Fibroblast of skin of abdomen (primary cell): ENCODE measurements at regions not wholly inside any gene's neighbourhood (a gene's known extent, or its start where the extent isn't known, plus 50 kb on each side); places are given as distances from the start of the nearest gene placed in this dataset.
"Not testable (repeated sequence)": the region's sequence is repeated elsewhere in the genome, so short reads cannot be mapped to it uniquely, and the experiment has no call there.

Experiments used
- DNase-seq: peaks from one replicate; pipeline ENCODE4 v3.0.0-alpha.2; 2013

DNA sequence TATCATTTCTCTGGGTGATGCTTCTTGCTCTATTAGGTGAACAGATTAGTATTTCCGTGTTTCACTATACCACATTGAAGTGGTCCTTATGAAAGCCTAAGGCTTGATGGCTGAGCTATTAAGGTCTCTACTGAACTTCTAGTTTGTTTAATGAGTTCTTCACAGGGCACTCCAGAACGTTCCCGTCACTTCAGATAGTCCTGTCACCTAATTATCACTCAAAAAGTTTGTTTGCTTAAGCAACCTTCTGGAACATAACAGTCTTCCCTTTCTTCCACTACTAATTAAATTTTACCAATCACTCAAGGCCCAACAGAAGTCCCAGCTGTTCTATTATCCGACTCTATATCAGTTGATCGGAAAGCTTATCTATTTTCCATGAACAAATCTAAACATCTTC lies 104.6 kb upstream of the ZC3H11B start:
- DNase-seq = no peak

DNA sequence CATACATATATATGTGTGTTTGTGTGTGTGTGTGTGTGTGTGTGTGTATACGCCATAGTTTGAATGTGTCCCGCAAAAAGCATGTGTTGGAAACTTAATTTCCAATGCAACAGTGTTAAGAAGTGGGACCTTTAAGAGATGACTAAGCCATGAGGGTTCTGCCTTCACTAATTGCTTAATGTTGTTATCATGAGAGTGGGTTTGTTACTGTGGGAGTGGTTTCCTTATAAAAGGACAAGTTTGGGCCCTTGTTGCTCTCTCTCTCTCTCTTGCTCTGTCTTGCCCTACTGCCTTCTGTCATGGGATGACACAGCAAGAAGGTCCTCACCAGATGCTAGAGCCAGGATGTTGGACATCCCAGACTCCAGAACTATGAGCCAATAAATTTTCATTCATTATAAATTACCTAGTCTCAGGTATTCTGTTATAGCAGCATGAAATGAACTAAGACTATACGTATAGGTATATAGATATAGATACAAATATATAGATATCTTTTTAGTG lies 103.8 kb upstream of the ZC3H11B start:
- DNase-seq = no peak

DNA sequence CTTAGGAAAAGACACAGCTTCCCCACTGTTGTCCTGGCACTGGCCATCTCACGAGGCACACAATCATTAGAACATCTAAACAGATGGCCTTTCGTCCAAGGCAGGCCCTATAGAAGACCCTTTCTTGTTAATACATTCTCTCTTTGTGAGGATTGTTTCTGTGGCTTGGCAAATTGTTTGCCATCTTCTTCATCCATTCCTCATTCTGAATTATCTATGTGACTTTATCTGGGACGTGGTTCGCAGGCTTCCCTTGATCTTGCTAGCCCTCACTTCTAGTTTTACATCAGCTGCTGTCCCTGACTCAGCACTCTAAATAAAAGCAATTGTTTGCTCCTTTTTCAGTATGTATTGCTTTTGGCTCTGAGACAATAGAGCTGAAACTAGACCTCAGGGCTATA lies 101.1 kb upstream of the ZC3H11B start:
- no peak for DNase-seq

DNA sequence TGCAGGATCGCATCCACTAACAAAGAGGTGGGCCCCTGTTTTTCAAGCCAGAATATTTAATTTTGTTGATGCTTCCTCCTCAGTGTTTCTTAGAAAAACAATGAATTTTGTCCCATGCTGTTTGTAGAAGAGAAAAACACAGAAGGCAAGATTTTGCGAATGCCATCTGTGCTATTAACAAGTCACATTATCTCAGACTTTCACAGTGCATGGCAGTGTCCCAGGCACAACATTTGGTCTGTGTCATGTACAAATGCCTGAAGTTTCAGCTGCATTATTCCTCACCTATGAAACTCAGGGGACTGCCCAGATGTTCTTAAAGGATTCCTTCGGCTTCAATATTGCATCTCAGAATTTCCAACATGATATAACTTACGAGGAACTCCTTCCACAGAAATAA lies 99.6 kb upstream of the ZC3H11B start:
- no peak for DNase-seq

DNA sequence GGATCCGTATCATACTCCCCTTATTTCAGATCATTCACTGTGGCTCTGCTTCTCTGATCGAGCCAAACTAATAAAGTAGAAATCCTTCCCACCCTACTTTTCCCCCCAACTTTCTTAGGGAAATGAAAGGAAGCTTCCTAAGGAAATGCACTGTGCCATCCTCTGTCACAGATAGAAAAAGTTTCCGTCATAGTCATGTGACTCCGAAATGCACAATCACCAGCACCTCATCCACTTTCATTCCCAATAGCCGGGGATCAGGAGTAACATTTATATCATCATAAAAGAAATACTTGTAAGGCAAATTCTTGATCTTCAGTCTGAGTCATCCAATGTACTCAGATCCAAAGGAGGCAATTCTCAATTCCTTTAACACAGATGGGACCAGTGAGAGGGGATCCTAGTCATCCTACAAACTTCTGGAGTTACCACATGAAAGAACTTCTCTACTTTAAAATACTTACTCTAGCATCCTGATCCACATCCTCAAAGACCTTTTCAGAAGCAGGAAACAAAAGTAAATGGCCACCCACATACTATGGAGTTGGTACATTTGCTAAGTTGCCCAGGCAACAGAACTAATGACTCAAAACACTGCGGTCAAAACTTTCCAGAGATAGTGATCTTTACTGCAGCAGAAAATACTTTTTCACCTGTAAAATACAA lies 97.8 kb upstream of the ZC3H11B start:
- DNase-seq = peak; percentile 95

DNA sequence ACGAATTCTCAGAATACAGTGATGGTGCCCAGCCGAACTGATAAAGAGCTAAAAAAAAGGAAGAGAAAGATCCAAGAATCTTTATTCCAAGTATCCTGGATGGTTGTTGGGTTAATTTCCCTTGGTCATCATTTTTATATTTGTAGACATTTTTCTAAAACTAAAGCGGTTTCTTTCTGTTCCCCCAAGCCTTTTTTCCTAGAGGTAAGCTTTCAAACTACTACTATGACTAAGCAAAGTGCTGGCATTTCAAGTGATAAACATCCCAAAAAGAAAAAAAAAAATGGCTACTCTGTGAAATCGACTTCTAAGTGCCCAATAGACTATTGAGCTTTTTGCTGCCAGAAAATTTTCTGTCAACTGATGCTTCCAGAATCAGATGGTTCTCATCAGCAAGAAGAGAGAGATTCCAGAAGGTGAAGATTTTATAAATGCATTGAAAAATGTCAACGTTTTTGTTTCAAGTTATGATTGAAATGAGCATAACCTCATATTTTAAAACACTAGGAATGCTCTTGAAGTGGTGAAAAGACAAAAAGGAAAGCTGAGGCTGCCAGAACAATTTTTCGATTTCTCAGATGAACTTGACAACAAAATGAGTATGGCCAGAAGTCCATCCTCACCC lies 96.1 kb upstream of the ZC3H11B start:
- peak; percentile 12 for DNase-seq

DNA sequence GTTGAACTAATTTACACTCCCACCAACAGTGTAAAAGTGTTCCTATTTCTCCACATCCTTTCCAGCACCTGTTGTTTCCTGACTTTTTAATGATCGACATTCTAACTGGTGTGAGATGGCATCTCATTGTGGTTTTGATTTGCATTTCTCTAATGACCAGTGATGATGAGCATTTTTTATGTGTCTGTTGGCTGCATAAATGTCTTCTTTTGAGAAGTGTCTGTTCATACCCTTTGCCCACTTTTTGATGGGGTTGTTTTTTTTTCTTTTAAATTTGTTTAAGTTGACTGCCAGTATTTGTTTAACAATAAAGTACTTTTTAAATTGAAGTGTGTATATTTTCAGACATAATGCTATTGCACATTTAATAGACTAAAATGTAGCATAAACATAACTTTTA lies 95.0 kb upstream of the ZC3H11B start:
- DNase-seq = not testable (repeated sequence)

DNA sequence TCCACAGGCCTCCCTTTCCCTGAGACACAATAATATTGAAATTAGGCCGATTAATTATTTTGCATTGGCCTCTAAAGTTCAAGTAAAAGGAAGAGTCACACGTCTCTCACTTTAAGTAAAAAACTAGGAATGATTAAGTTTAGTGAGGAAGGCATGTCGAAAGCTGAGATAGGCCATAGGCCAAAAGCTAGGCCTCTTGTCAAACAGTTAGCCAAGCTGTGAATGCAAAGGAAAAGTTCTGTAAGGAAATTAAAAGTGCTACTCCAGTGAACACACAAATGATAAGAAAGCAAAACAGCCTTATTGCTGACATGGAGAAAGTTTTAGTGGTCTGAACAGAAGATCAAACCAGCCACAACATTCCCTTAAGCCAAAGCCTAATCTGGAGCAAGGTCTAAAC lies 91.4 kb upstream of the ZC3H11B start:
- DNase-seq = not testable (repeated sequence)

DNA sequence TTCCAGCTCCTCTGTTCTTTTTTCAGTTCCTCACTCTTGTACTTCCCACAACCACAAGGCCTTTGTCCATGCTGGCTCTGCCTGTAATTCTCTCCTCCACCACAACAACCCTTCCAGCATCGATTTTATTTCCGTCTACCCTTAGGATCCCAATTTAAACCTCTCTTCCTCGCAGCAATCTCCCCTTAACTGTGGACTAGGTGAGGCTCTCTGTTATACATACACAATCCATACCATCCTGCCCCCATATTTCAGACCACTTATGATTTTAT lies 90.4 kb upstream of the ZC3H11B start:
- no peak for DNase-seq

DNA sequence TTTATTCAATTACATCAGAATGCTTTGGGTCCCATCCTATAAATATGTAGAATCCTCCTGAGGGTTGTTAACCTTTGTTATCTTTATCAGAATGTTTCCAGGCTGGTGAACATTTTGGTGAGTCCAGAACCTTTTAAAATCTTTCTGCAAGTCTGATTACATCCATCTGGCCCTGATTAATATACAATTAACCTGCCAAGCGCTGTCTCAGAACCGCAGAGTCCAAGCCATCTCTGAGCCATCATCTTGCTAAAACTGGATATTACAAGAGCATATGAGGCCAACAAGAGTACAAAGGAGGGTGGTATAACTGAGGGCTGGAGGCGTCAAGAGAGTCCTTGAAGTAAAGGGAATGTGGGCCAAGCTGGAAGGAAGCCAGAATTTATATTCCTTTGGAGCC lies 88.6 kb upstream of the ZC3H11B start:
- peak; percentile 14 for DNase-seq

DNA sequence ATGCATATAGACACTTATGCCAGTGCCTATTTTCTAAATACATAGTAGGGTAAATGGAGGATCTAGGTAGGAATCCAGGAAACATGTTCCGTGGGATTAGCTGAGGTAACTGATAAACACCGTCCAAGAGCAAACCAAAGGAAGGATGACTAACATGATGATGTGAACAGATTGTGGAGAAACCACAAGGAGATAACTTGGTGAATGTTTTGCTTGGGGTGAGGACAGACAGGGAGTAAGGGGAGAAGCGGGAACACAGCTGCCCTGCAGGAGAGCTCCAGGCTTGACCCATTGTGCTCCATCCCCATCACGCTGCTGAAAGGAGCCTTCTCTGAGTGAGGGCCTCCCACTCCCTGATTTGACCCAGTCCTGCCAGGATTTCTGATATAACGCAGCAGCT lies 87.0 kb upstream of the ZC3H11B start:
- peak; percentile 50 for DNase-seq

DNA sequence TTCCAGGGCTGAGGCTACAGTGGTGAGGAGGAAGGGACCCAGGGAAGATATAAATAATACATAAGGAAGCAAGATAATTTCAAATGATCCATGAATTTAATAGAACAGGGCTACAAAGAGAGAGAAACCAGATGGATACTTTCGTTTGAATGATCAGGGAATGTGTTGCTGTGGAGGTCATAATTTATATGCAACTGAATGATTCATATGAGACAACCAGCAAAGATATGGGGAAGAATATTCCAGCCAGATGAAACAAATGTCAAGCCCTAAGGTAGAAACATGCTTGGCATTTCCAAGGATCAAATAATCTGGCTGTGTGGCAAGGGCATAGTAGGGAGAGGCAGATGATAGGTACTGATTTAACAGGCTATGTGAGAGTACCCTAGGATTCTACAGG lies 84.8 kb upstream of the ZC3H11B start:
- DNase-seq = peak; percentile 3

DNA sequence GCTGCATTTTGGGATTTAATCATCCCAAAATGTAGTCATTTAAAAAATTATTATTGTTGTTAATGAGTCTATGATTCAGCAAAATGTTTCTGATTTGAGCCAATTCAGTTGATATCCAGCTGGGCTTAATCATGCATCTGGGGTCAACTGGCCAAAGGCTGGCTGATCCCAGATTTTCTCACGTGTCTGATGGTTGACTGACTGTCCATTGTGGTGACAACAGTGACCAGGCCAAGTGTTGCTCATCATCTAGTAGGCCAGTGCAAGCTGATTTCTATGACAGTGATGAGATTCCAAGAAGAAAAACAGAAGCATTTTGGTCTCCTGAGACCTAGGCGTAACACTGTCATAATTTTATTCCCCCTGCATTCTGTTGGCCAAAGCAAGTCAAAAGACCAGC lies 80.1 kb upstream of the ZC3H11B start:
- no peak for DNase-seq

DNA sequence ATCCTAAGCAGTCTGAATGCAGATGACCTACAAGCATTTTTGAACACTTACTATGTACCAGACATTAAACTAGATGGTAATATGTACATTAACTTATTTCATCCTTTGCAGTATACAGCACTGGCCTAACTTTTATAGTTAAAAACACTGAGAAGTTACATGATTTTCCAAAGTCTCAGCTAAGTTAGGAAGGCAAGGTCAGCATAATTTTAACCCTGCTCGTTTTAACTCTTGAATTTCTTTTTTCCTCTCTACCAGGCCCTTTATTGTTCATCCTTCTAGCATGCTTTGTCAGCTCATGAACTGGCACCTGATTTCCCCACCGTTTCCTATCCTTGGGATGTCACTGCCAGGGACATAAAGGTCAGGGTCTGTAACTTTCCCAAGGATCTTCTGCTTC lies 76.9 kb upstream of the ZC3H11B start:
- no peak for DNase-seq

DNA sequence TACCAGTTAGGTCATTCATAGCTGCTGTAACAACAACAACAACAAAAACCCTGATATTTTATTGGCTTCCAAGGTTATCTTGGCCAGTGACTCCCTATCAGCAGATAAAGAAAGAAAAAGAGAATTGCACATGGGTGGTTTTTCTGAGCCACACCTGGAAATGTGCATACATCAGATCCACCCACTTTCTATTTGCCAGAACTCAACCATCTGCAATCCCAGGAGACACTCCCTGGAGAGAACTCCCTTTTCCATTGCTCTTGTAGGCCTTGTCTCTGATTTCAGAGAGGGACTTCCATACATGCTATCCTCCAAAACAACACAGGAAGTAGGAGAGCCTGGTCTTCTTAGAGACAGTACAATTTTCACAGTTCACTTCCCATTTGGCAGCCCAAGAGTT lies 74.9 kb upstream of the ZC3H11B start:
- no peak for DNase-seq

DNA sequence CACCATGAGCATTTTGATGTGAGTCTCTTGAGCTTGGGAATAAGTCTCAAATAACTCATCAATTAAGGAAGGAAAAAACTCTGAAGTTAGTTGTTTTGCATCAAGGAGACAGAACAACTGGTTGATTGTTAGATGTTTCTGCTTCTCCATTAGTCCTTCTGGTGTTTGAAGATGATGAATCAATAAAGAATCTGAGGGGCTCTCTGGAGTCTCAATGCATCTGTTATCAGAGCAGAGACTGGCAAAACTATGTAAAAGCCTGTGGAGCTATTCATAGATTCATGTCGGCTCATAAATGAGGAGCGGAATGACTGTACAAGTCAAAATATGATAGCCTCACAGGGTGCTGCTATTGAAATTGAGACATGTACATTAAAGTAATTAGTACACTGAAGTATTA lies 73.3 kb upstream of the ZC3H11B start:
- no peak for DNase-seq

DNA sequence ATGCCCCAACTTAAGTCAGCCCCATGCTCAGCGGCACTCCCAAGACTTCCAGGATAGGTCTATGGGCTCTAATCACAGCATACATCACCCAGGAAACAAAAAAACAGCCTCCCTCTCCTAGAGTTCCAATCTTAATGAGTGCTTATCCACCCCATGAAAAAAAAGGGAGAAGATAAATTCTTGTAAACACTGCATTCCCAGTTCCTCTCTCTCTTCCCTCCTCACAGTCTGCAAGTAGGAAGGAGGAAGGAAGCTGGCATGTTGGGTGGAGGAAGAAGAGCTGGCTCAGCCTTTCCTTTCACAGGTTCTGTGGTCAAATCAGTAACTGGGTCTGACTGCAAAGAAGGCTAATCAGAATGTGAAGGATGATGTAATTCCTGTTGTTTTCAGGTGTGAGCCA lies 69.9 kb upstream of the ZC3H11B start:
- no peak for DNase-seq

DNA sequence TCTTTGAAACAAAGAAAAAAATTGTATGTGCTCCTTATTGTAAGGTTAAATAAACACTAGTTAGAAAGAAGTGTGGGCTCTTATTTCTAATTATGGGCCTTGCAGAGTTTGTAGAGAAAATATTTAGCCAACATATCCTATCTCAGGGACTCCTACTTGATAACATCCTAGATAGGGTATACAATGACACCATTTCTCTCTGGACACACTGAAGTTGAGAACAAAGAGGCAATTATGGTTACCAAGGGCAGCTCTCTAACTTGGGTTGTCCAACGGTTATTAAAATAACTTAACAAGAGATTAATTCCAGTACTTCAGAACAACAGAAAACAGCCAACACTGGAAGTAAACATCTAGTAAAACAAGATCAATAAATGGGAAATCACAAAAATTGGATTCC lies 69.0 kb upstream of the ZC3H11B start:
- DNase-seq = no peak

DNA sequence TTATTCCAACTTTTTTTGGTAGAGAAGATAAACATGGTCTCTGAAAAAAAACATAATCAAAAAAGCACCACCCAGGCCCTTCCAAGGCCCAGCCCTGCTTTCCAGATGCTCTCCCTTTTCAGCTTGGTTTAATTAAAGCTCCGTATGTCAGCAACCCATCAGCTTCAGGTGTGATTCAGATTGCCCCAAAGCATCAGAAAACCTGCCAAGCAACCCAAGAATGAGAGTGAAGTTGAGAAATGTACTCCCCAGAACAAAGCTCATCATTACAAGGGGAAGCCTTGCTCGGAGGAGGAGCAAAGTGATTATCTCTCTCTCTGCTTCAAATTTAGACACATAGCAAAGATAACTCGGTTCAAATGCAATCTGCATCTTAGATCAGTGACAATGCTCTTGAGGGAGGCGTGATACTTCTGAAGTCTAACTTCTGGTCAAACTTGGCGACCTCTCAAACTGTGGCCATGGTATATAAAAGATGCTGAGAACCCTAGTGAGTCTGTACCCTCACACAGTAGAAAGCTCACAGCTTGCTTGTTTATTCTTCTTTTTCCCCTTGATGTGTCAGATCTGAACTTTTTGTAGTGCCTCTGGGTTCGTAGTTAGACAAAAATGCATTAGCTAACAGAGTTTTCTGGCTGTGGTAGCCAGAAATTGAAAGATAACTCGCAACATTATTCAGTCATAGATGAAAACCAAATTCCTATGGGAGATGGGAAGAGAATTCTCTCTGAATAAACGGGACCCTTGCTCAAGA lies 63.3 kb upstream of the ZC3H11B start:
- DNase-seq = peak; percentile 33

DNA sequence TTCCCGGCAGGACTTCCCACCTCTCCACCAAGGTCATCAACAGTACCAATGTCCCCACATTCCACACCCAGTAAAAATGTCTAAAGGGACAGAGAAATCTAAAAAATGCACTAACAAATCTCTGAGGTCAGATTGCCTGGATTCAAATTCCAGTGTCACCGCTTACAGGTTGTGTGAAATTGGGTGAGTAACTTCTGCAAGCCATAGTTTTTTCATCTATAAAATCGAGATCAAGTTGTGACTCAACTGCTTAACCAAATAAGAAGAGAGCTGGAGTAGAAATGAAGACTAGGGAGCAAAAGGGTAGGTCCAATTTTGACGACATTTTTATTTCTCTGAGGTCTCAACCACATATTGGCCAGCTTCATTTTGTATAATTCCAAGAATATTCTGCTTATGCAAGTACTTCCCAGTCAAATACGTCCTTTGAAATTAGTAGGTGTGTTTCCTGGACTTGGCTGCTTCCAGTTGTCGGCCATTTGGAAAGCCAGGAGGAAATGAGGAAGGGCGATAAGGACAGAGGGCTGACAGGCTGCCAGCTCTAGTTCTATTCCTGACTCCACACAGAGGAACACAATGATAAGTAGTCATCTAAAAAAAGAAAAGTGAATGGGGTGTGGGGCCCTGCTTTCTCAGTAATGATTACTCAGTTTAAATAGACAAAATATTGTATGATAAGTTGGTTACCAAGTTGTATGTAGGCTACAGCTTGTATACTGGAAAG lies 57.7 kb upstream of the ZC3H11B start:
- no peak for DNase-seq

DNA sequence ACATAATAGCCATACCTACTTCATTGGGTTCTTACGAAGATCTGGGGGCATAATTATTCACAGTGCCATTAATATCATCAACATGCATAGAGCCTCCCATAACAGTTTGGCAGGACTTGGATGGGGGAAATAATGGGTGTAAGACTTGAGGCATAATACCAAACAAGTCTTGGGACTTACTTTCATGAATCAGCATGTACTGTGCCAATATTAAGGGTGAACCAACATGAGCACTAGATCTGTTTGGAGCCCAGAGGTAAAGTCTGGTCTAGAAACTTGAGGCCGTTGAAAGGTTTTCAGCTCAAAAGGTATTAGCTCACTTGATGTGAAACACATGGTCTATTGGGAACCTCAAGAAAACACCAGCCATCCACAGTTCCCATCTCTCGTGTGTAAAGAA lies 56.7 kb upstream of the ZC3H11B start:
- DNase-seq = no peak

DNA sequence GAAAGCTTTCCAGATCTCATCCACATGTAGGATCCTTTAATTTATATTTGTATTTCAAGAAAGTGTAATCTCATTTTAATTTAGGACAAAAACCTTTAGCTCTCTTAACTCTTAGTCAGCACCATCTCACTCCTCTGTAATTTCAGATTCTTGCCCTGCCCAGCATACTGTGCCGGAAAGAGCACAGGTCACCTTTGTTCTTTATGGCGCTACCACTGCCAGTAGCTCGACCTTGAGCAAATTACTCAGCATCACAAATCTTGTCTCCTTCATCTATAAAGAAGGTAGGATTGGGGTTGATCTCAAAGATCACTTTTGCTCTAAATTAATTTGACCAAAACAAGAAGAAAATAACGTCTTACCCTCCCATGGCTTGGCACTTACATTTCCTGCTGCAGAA lies 56.1 kb upstream of the ZC3H11B start:
- DNase-seq = no peak

DNA sequence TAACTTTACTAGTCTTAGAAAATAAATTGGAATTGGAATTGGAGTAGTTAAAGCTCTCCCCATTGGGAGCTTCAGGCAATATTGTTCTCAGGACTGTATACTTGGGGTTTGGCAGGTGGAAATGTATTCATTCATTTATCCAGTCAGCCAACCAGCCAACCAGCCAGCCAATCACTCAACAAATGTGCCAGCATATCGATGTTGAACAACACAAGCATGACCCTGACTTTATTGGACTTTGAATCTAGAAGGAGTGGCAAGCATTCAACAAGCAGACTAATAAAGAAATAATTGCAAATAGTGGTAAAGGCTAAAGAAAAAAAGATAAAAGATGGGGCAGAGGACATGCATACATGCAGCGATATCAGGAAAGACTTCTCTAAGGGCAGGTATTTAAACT lies 55.5 kb upstream of the ZC3H11B start:
- no peak for DNase-seq

DNA sequence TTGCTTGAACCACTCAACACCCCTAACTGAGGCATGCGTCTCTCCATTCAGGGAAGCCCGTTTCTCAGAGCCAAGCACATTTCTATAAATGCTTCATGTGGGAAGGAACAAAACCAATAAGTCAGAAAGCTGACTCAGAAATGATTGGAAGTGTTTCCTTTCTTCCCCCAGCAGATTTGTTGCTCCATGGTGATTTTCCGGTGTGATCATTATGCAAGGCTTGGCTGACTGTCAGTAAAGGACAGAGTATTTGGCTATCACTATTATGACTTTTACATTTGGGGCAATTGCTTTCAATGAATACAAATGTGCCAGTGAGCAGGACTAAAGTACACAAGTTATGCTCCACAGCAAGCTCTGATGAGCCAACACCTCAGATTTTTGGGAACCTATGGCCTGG lies 53.3 kb upstream of the ZC3H11B start:
- DNase-seq = peak; percentile 71
